ENCODE measurements at regions not wholly inside any gene's neighbourhood (a gene's known extent, or its start where the extent isn't known, plus 50 kb on each side); places are given as distances from the start of the nearest gene placed in this dataset.

GRCh38 chr6:100134703-100135102, 140.7 kb upstream of the MCHR2 start:
- Histone ChIP-seq H2AFZ (ENCODE audit: low read length) (no peak overlapping the region), H3K4me1 (ENCODE audit: low read length) (no peaks in the 10 kb centered on the region), H3K79me2 (ENCODE audit: low read length) (no peaks in the 10 kb centered on the region), H3K27ac (ENCODE audit: low read length) (no peak overlapping the region), H3K27me3 (ENCODE audit: low read length) (no peaks in the 10 kb centered on the region), H3K4me3 (ENCODE audit: low read length) (no peak overlapping the region), H4K20me1 (ENCODE audit: insufficient read depth, low read depth, low read length) (no peaks in the 10 kb centered on the region), H3K9me2 (replicated peaks; ENCODE audit: insufficient read depth, low read length) (no peaks in the 10 kb centered on the region), H3K9ac (ENCODE audit: low read length) (no peak overlapping the region), H3K36me3 (ENCODE audit: insufficient read depth, low read length) (no peaks in the 10 kb centered on the region), H3K9me3 (ENCODE audit: low read length) (no peaks in the 10 kb centered on the region), H3K4me2 (ENCODE audit: low read depth, low read length, poor library complexity, severe bottlenecking) (no peak overlapping the region)
- DNase-seq, result no peak

GRCh38 chr6:100134297-100134696, 140.3 kb upstream of the MCHR2 start:
- no peaks in the 10 kb centered on the region for H3K4me1 ChIP-seq (ENCODE audit: low read length)
- H3K9me3 ChIP-seq (ENCODE audit: low read length), result no peaks in the 10 kb centered on the region
- no peaks in the 10 kb centered on the region for H3K36me3 ChIP-seq (ENCODE audit: insufficient read depth, low read length)
- H4K20me1 ChIP-seq (ENCODE audit: insufficient read depth, low read depth, low read length), result no peaks in the 10 kb centered on the region
- H3K9ac ChIP-seq (ENCODE audit: low read length), result no peak overlapping the region
- no peaks in the 10 kb centered on the region for H3K27me3 ChIP-seq (ENCODE audit: low read length)
- H2AFZ ChIP-seq (ENCODE audit: low read length), result no peak overlapping the region
- no peak overlapping the region for H3K27ac ChIP-seq (ENCODE audit: low read length)
- no peak overlapping the region for H3K4me3 ChIP-seq (ENCODE audit: low read length)
- H3K4me2 ChIP-seq (ENCODE audit: low read depth, low read length, poor library complexity, severe bottlenecking), result no peak overlapping the region
- no peaks in the 10 kb centered on the region for H3K79me2 ChIP-seq (ENCODE audit: low read length)
- no peak for DNase-seq
- H3K9me2 ChIP-seq (replicated peaks; ENCODE audit: insufficient read depth, low read length), result no peaks in the 10 kb centered on the region

- Histone ChIP-seq H3K4me1 (ENCODE audit: low read length) (no peaks in the 10 kb centered on the region), H3K9me2 (replicated peaks; ENCODE audit: insufficient read depth, low read length) (no peaks in the 10 kb centered on the region), H4K20me1 (ENCODE audit: insufficient read depth, low read depth, low read length) (no peaks in the 10 kb centered on the region), H3K79me2 (ENCODE audit: low read length) (no peaks in the 10 kb centered on the region), H3K27ac (ENCODE audit: low read length) (no peak overlapping the region), H3K4me3 (ENCODE audit: low read length) (no peak overlapping the region), H2AFZ (ENCODE audit: low read length) (no peak overlapping the region), H3K36me3 (ENCODE audit: insufficient read depth, low read length) (no peaks in the 10 kb centered on the region), H3K27me3 (ENCODE audit: low read length) (no peaks in the 10 kb centered on the region), H3K9me3 (ENCODE audit: low read length) (no peaks in the 10 kb centered on the region), H3K4me2 (ENCODE audit: low read depth, low read length, poor library complexity, severe bottlenecking) (no peak overlapping the region), H3K9ac (ENCODE audit: low read length) (no peak overlapping the region)
- DNase-seq, result no peak
These were observed 138.0 kb upstream of the MCHR2 start for GRCh38 chr6:100132005-100132404.

GRCh38 chr6:100130630-100131029, 136.6 kb upstream of the MCHR2 start:
- no peaks in the 10 kb centered on the region for H3K4me1 ChIP-seq (ENCODE audit: low read length)
- DNase-seq, result no peak

GRCh38 chr6:100126790-100127484, 132.9 kb upstream of the MCHR2 start:
- no peak overlapping the region for H3K9ac ChIP-seq (ENCODE audit: low read length)
- H3K4me2 ChIP-seq (ENCODE audit: low read depth, low read length, poor library complexity, severe bottlenecking), result no peak overlapping the region
- no peaks in the 10 kb centered on the region for H3K4me1 ChIP-seq (ENCODE audit: low read length)
- no peaks in the 10 kb centered on the region for H3K27me3 ChIP-seq (ENCODE audit: low read length)
- no peak overlapping the region for H3K27ac ChIP-seq (ENCODE audit: low read length)
- no peak for DNase-seq
- H3K9me3 ChIP-seq (ENCODE audit: low read length), result no peaks in the 10 kb centered on the region
- H2AFZ ChIP-seq (ENCODE audit: low read length), result no peak overlapping the region
- H3K9me2 ChIP-seq (replicated peaks; ENCODE audit: insufficient read depth, low read length), result no peaks in the 10 kb centered on the region
- H3K4me3 ChIP-seq (ENCODE audit: low read length), result no peak overlapping the region
- H3K36me3 ChIP-seq (ENCODE audit: insufficient read depth, low read length), result no peaks in the 10 kb centered on the region
- no peaks in the 10 kb centered on the region for H4K20me1 ChIP-seq (ENCODE audit: insufficient read depth, low read depth, low read length)
- no peaks in the 10 kb centered on the region for H3K79me2 ChIP-seq (ENCODE audit: low read length)

More at GRCh38 chr6:100130630-100131029, 136.6 kb upstream of the MCHR2 start:
- no peak overlapping the region for H2AFZ ChIP-seq (ENCODE audit: low read length)
- no peak overlapping the region for H3K4me2 ChIP-seq (ENCODE audit: low read depth, low read length, poor library complexity, severe bottlenecking)
- no peaks in the 10 kb centered on the region for H3K79me2 ChIP-seq (ENCODE audit: low read length)
- H3K36me3 ChIP-seq (ENCODE audit: insufficient read depth, low read length), result no peaks in the 10 kb centered on the region
- no peak overlapping the region for H3K9ac ChIP-seq (ENCODE audit: low read length)
- H3K4me3 ChIP-seq (ENCODE audit: low read length), result no peak overlapping the region
- H4K20me1 ChIP-seq (ENCODE audit: insufficient read depth, low read depth, low read length), result no peaks in the 10 kb centered on the region
- no peaks in the 10 kb centered on the region for H3K9me3 ChIP-seq (ENCODE audit: low read length)
- H3K27ac ChIP-seq (ENCODE audit: low read length), result no peak overlapping the region
- H3K27me3 ChIP-seq (ENCODE audit: low read length), result no peaks in the 10 kb centered on the region
- H3K9me2 ChIP-seq (replicated peaks; ENCODE audit: insufficient read depth, low read length), result no peaks in the 10 kb centered on the region

- Histone ChIP-seq H3K4me1 (ENCODE audit: low read length) (no peaks in the 10 kb centered on the region), H3K9ac (ENCODE audit: low read length) (no peak overlapping the region), H3K9me2 (replicated peaks; ENCODE audit: insufficient read depth, low read length) (no peaks in the 10 kb centered on the region), H4K20me1 (ENCODE audit: insufficient read depth, low read depth, low read length) (no peaks in the 10 kb centered on the region), H3K27ac (ENCODE audit: low read length) (no peak overlapping the region), H3K9me3 (ENCODE audit: low read length) (no peaks in the 10 kb centered on the region), H3K4me2 (ENCODE audit: low read depth, low read length, poor library complexity, severe bottlenecking) (no peak overlapping the region), H2AFZ (ENCODE audit: low read length) (no peak overlapping the region), H3K79me2 (ENCODE audit: low read length) (no peaks in the 10 kb centered on the region), H3K27me3 (ENCODE audit: low read length) (no peaks in the 10 kb centered on the region), H3K36me3 (ENCODE audit: insufficient read depth, low read length) (no peaks in the 10 kb centered on the region), H3K4me3 (ENCODE audit: low read length) (no peak overlapping the region)
- no peak for DNase-seq
These were observed 128.0 kb upstream of the MCHR2 start for GRCh38 chr6:100121854-100122609.

- H3K4me1 ChIP-seq (ENCODE audit: low read length), result no peaks in the 10 kb centered on the region
- H3K4me3 ChIP-seq (ENCODE audit: low read length), result no peak overlapping the region
- no peak overlapping the region for H3K4me2 ChIP-seq (ENCODE audit: low read depth, low read length, poor library complexity, severe bottlenecking)
- H3K9ac ChIP-seq (ENCODE audit: low read length), result no peak overlapping the region
- H4K20me1 ChIP-seq (ENCODE audit: insufficient read depth, low read depth, low read length), result no peaks in the 10 kb centered on the region
- H2AFZ ChIP-seq (ENCODE audit: low read length), result no peak overlapping the region
- H3K9me3 ChIP-seq (ENCODE audit: low read length), result no peaks in the 10 kb centered on the region
- no peak overlapping the region for H3K27ac ChIP-seq (ENCODE audit: low read length)
- no peak for DNase-seq
- no peaks in the 10 kb centered on the region for H3K79me2 ChIP-seq (ENCODE audit: low read length)
- H3K36me3 ChIP-seq (ENCODE audit: insufficient read depth, low read length), result no peaks in the 10 kb centered on the region
- H3K9me2 ChIP-seq (replicated peaks; ENCODE audit: insufficient read depth, low read length), result no peaks in the 10 kb centered on the region
- H3K27me3 ChIP-seq (ENCODE audit: low read length), result no peaks in the 10 kb centered on the region
These were observed 125.2 kb upstream of the MCHR2 start for GRCh38 chr6:100119261-100119660.

GRCh38 chr6:100118301-100118700, 124.3 kb upstream of the MCHR2 start:
- H4K20me1 ChIP-seq (ENCODE audit: insufficient read depth, low read depth, low read length), result no peaks in the 10 kb centered on the region
- no peaks in the 10 kb centered on the region for H3K9me3 ChIP-seq (ENCODE audit: low read length)
- H3K79me2 ChIP-seq (ENCODE audit: low read length), result no peaks in the 10 kb centered on the region
- H3K27ac ChIP-seq (ENCODE audit: low read length), result no peak overlapping the region
- no peak overlapping the region for H3K4me2 ChIP-seq (ENCODE audit: low read depth, low read length, poor library complexity, severe bottlenecking)
- H3K36me3 ChIP-seq (ENCODE audit: insufficient read depth, low read length), result no peaks in the 10 kb centered on the region
- no peaks in the 10 kb centered on the region for H3K4me1 ChIP-seq (ENCODE audit: low read length)
- no peak for DNase-seq
- no peaks in the 10 kb centered on the region for H3K27me3 ChIP-seq (ENCODE audit: low read length)
- no peaks in the 10 kb centered on the region for H3K9me2 ChIP-seq (replicated peaks; ENCODE audit: insufficient read depth, low read length)
- no peak overlapping the region for H2AFZ ChIP-seq (ENCODE audit: low read length)
- H3K4me3 ChIP-seq (ENCODE audit: low read length), result no peak overlapping the region
- H3K9ac ChIP-seq (ENCODE audit: low read length), result no peak overlapping the region

Data from Karpas-422 (cell line).